Upper lobe of left lung (tissue), 4 donors: ENCODE measurements at regions not wholly inside any gene's neighbourhood (a gene's known extent, or its start where the extent isn't known, plus 50 kb on each side); places are given as distances from the start of the nearest gene placed in this dataset.

Experiments used
- EP300 ChIP-seq, 4 donors: sonication (generic); formaldehyde crosslinking; IDR thresholded peaks; one replicate each; pipeline ENCODE4 v1.5.1; 2017; ENCODE audit warnings: antibody characterized with exemption in 4 of 4, control low read depth in 2 of 4
- POLR2AphosphoS5 ChIP-seq, 2 donors: sonication (generic); formaldehyde crosslinking; IDR thresholded peaks; one replicate each; pipeline ENCODE4 v1.5.1; 2017; ENCODE audit warnings: antibody characterized with exemption in 2 of 2
- TF ChIP-seq, protein P1 (sequence below), 6 experiments: fragments of 450-650 bp in 4 of 6; fragments of 200-600 bp in 2 of 6; sonication (generic) in 2 of 6; IDR thresholded peaks; one replicate each; pipeline ENCODE4 v1.5.1; 2016 to 2019; ENCODE audit warnings: antibody characterized with exemption in 6 of 6

DNA sequence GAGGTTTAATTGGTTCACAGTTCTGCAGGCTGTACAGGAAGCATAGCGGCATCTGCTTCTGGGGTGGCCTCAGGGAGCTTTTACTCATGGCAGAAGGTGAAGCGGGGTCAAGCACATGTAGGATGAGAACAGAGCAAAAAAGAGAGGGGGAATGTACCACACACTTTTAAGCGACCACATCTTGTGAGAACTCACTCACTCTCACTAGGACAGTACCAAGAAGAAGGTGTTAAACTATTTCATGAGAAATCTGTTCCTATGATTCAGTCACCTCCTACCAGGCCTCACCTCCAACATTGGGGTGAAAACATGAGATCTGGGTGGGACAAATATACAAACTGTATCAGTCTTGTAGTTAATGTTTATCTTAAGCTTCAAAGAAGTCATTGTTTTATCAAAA lies 174.7 kb downstream of the GNAI1 start:
- TF ChIP-seq EP300 (IDR thresholded peaks at IDR 0.05) (no peak), POLR2AphosphoS5 (IDR thresholded peaks at IDR 0.05) (no peak)
- TF ChIP-seq, protein P1, sequence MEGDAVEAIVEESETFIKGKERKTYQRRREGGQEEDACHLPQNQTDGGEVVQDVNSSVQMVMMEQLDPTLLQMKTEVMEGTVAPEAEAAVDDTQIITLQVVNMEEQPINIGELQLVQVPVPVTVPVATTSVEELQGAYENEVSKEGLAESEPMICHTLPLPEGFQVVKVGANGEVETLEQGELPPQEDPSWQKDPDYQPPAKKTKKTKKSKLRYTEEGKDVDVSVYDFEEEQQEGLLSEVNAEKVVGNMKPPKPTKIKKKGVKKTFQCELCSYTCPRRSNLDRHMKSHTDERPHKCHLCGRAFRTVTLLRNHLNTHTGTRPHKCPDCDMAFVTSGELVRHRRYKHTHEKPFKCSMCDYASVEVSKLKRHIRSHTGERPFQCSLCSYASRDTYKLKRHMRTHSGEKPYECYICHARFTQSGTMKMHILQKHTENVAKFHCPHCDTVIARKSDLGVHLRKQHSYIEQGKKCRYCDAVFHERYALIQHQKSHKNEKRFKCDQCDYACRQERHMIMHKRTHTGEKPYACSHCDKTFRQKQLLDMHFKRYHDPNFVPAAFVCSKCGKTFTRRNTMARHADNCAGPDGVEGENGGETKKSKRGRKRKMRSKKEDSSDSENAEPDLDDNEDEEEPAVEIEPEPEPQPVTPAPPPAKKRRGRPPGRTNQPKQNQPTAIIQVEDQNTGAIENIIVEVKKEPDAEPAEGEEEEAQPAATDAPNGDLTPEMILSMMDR (IDR thresholded peaks at IDR 0.05), result no peak
